ENCODE measurements at regions not wholly inside any gene's neighbourhood (a gene's known extent, or its start where the extent isn't known, plus 50 kb on each side); places are given as distances from the start of the nearest gene placed in this dataset.
"Not testable (repeated sequence)": the region's sequence is repeated elsewhere in the genome, so short reads cannot be mapped to it uniquely, and the experiment has no call there.

DNA sequence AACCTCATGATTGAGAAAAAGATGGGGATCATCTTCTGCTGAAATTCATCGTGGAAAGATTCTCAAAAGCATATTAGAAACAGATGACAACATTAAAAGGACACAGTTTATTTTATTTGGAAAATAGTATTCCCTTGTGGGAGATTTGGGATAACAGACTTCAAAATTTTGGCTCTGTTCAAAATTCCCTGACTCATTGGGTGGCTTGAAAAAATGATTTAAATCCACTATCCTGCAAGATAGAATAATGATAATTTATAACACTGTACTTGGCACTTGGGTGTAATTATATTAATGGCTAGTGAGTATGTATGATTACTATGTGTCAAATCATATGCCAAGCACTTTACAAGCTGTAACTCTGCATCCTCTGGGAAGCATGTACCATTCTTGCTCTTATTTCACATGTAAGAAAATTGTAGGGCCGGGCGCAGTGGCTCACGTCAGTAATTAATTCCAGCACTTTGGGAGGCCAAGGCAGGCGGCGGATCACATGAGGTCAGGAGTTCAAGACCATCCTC, 128.8 kb downstream of the LMNTD1 start:
- DNase-seq (ENCODE audit: extremely low spot score, insufficient read length, low read depth) (no peak), FAIRE-seq (no peak)

DNA sequence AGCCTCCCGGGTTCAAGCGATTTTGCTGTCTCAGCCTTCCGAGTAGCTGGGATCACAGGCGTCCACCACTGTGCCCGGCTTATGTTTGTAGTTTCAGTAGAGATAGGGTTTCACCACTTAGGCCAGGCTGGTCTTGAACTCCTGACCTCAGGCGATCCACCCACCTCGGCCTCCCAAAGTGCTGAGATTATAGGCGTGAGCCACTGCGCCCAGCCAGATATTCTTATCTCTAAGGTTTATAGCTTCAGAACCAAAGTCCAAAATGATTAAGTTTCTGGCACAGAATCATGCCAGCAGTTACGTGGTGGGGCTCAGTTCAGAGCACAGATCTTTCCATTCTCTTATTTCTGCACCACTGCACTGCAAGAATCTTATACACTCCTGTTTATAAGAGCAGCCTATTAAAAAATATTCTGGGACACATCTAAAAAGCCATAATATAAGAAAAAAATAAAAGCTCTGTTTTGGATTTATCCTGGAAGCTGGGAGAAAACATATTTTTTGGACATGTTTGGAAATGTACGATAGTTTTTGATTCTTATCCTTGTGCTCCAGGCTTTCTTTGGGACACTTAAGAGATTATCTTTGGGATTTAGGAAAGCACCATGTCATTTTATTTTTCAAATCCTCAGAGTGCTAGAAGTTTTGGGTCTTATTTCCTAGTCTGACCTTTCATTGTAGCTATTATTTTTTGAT, 129.6 kb downstream of the LMNTD1 start:
- DNase-seq (ENCODE audit: extremely low spot score, insufficient read length, low read depth) (no peak), FAIRE-seq (no peak)

DNA sequence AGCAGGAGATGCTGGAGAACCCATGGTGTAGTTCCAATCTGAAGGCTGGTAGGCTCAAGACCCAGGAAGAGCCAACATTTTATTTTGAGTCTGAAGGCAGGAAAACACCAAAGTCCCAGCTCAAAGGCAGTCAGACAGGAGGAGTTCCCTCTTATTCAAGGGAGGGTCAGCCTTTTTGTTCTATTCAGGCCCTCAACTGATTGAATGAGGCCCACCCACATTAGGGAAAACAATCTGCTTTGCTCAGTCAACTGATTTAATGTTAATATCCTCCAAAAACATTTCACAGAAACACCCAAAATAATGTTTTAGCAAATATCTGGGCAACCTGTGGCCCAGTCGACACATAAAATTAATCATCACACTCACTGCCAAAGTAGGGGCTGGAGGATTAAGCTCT, 130.8 kb downstream of the LMNTD1 start:
- DNase-seq (ENCODE audit: extremely low spot score, insufficient read length, low read depth) (no peak), FAIRE-seq (no peak)

DNA sequence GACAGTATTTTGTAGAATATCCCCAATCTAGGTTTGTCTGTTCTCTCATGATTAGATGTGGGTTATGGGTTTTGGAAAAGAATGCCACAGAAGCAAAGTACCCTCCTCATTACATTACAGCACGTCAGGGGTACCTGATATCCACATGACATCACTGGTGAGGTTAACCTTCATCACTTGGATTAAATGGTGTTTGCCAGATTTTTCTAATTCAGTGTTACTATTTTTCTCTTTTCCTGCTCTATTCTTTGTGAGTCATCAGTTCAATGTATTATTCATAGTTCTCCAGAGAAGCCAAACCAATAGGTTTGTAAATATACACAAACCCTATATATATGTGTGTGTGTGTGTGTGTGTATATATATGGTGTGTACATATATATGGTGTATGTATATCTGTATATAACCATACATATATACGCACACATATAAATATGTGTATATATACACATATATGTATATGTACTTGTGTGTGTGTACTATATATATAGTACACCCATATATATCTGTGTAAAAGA, 131.4 kb downstream of the LMNTD1 start:
- FAIRE-seq (no peak), DNase-seq (ENCODE audit: extremely low spot score, insufficient read length, low read depth) (no peak)

DNA sequence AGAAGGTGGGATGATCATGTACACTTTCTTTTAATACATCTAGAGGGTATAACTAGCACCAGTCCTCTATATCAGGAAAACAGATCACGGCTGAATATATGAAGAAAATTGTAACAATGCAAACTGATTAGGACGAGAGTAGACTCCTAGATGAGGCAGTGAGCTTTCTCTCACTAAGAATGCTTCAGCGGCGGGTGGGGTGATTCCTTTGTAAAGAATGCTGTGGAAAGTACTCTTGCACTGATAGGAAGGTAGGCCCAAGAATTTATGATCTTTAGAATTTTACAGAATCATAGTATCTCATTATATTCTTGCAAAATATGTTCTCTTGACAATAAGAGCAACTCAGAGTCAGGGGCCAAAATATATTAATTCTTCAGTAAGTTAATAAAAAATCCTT, 133.0 kb downstream of the LMNTD1 start:
- DNase-seq (ENCODE audit: extremely low spot score, insufficient read length, low read depth) (no peak), FAIRE-seq (no peak)

DNA sequence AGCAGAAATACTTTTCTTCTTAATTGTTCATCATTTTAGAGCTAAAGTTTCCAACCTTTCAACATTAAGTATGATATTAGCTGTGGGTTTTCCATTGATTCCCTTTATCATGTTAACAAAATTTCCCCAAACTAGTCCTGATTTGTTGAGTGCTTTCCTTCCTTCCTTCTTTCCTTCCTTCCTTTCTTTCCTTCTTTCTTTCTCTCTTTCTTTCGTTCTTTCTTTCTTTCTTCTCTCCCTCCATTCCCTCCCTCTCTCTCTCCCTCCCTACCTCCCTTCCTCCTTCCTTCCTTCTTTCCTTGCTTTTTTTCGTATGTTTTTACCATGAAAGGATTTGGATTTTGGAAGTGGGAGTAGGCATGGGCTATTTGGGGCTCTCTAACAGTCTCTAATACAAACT, 133.5 kb downstream of the LMNTD1 start:
- FAIRE-seq (peak; percentile 35), DNase-seq (ENCODE audit: extremely low spot score, insufficient read length, low read depth) (no peak)

DNA sequence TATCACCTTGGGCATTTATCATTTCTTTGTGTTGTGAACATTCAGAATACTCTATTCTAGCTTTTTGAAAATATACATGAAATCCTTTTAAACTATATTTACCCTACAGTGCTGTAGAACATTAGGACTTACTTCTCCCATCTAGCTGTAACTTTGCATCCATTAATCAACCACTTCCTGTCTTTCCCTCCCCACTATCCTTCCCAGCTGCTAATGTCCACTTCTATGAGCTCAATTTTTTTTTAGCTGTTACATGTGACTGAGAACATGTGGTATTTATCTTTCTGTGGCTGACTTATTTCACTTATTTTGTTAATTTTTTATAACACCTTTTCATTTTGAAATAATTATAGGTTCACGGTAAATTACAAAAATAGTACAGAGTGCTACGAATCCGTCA, 136.0 kb downstream of the LMNTD1 start:
- DNase-seq (ENCODE audit: extremely low spot score, insufficient read length, low read depth) = no peak
- FAIRE-seq = no peak

DNA sequence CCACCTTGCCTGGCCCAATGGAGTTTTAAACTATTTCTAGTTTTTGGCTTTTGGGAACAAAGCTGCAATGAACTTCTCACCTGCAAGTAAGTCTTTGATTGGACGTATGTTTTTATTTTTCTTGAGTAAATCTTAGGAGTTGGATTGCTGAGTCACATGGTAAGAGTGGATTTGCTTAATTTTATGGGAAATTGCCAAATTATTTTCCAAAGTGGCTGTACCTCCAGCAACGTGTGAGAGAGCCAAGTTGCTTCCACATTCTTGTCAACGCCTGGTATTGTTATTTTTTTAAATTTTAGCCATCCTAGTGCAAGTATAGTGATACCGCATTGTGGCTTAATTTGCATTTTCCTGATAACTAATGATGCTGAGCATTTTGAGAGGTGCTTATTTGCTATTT, 136.6 kb downstream of the LMNTD1 start:
- DNase-seq (ENCODE audit: extremely low spot score, insufficient read length, low read depth) (no peak), FAIRE-seq (no peak)

DNA sequence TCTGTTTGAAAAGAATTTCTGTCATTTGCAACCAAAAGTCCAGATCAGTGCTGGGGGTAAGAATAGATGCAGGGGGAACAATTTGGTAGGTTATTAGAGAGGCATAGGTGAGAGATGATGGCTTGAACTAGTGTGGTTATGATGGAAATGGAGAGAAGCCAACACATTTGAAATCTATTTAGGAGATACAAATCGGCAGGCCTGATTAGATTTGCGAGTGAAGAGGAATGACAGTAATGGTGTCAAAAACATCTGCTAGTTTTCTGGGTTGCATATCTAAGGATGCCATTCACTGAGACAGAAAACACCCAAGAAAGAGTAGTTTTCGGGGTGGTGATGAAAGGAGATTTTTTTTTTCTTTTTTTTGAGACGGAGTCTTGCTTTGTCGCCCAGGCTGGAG, 138.1 kb downstream of the LMNTD1 start:
- DNase-seq (ENCODE audit: extremely low spot score, insufficient read length, low read depth) = no peak
- no peak for FAIRE-seq

DNA sequence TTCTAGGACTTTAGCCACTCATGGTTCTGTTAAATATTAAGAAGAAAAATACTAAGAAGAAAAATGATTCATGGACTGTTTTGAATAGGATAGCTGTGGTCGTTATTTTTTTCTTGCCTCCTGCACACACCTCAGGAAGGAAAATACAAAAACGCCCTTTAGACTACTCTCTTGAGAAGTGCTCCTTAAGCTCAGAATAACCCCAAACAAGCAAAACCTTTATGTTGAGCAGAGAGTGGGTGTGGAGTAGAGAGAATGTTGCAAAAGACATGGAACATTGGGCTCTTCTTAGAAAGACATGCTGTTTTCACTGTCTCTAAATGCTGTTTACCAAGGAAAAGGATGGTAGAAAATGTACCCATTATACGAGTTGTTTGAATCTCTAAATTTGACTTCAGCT, 140.3 kb downstream of the LMNTD1 start:
- FAIRE-seq (no peak), DNase-seq (ENCODE audit: extremely low spot score, insufficient read length, low read depth) (no peak)

DNA sequence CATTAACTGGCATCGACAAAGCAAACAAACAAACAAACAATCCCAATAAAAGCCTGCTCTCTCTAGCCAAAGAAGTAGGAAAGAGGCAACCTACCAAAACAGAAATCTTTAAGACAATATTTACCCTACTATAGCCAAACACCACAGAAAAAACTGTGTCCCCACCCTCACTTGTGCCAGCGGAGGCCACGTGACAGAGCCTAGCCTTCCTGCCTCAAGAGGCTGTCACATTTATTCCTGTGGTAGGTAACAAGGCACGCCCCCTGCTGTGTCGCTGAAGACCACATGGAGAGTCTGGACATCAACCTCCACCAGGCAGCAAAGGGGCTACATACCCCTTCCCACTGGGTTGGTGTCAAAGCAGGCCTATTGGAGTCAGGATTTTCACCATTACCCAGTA, 148.1 kb downstream of the LMNTD1 start:
- DNase-seq (ENCODE audit: extremely low spot score, insufficient read length, low read depth) = no peak

DNA sequence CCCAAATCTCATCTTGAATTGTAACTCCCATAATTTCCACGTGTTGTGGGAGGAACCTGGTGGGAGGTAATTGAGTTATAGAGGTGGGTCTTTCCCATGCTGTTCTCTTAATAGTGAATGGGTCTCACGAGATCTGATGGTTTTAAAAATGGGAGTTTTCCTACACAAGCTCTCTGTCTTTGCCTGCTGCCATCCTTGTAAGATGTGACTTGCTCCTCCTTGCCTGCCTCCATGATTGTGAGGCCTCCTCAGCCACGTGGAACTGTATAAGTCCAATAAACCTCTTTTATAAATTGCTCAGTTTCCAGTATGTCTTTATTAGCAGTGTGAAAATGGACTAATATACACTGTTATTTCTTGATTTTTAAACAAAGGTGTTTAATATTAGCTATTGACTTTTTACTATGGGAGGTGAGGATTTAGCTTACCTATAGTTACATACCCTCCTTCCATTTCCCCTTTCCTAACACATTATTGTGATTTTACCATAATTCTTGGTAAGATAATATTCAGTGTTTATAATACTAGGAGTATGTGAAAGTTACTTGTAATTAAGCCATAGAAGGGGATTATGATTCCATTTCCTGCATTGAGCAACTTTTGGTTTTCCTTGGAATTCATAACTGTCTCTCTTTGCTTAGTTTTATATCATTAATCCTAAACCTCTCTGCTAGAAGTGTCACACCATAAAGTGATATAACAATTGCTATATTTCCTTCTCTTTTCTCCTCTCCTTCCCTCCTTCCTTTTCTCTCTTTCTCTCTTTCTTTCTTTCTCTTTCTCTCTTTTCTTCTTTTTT, 151.0 kb upstream of the KRAS start:
- DNase-seq (ENCODE audit: extremely low spot score, insufficient read length, low read depth) = no peak
- FAIRE-seq = no peak

More for the DNA sequence above, 148.1 kb downstream of the LMNTD1 start:
- no peak for FAIRE-seq

DNA sequence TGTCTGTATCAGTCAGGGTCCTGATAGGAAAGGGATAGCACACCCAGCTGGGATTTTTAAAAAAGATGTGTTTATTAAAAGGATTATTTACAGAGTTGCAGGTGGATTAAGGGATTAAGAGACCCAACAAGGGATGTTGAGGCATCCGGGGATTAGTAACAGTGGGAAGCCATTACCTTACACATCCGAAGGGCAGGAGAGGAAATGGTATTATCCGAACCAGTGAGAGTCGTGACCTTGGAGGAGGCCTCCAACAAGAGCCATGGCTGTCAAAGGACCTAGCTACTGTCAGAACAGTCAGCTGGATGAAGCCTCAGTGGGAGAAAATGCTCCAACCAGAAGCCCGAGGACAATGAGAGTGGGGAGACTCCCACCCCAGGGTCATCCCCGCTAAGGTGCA, 146.3 kb upstream of the KRAS start:
- no peak for DNase-seq (ENCODE audit: extremely low spot score, insufficient read length, low read depth)
- no peak for FAIRE-seq

DNA sequence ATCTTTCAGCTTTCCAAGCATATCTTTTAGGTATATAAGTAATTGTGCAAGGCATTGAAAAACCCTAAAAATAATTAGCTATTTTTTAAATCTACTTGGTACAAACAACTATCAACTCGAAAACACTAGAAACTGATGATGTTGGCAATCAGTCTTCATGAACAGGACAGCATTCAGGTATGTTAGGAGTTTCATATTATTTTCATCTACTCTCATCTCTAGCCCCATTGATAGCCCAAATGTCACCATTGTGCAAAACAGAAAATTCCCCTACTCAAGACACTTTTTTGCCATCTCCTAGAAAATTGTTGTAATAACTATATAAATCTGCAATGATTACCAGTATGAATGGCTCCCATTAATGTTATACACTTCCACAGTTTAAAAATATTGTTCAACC, 144.5 kb upstream of the KRAS start:
- no peak for FAIRE-seq
- no peak for DNase-seq (ENCODE audit: extremely low spot score, insufficient read length, low read depth)

DNA sequence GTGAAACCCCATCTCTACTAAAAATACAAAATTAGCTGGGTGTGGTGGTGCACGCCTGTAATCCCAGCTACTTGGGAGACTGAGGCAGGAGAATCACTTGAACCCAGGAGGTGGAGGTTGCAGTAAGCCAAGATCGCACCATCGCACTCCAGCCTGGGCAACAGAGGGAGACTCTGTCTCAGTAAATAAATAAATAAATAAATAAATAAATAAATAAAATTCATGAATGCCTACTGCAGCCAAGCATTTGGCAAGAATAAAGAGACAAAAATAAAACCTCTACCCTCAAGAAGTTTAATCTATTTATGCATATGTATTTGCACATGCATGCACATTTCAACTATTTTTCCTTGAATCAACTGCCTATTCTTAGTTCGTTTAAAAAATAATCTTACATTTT, 144.0 kb upstream of the KRAS start:
- FAIRE-seq; DNase-seq (ENCODE audit: extremely low spot score, insufficient read length, low read depth): not testable (repeated sequence)

DNA sequence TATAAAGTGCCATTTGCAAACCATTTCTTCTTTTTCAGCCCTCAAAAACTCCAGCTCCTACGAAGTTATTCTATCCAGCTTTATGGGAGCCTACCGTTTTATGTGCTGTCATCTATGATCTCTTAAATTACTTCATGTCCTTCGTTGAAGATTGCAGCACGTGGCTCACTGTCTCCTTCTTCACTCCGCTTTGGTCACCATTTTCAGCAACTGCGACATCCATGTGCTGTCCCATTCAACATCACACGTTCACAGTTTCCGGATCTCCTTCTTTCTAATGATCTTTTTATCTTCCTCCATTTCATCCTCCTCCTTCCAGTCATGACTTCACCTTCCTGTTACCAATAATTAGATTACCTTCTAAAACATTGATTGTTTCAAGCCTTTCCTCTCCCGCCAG, 143.3 kb upstream of the KRAS start:
- no peak for FAIRE-seq
- no peak for DNase-seq (ENCODE audit: extremely low spot score, insufficient read length, low read depth)

DNA sequence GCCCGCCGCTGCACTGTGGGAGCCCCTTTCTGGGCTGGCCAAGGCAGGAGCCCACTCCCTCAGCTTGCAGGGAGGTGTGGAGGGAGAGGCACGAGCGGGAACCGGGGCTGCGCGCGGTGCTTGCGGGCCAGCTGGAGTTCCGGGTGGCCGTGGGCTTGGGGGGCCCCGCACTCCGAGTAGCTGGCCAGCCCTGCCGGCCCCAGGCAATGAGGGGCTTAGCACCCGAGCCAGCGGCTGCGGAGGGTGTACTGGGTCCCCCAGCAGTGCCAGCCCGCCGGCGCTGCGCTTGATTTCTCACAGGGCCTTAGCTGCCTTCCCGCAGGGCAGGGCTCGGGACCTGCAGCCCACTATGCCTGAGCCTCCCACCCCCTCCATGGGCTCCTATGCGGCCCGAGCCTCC, 140.6 kb upstream of the KRAS start:
- DNase-seq (ENCODE audit: extremely low spot score, insufficient read length, low read depth); FAIRE-seq: not testable (repeated sequence)

DNA sequence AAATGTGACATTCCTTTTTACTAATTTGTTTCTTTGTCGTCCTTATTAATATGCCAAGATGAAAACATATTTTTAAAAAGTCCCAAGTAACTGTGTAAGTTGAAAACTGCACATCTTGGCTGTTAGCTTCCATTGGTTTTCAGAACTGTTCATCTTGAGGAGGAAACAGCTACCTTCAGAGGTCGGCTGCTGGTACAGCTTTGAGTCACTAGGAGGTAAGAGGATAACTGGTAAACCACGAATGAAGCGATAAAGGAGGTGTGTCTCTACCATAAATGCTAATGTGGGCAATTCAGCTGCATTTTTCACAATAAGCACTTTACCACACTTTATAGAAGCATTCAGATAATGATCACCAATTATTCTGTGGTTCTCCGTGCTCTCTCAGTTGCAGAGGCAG, 137.5 kb upstream of the KRAS start:
- no peak for DNase-seq (ENCODE audit: extremely low spot score, insufficient read length, low read depth)
- peak; percentile 74 for FAIRE-seq

DNA sequence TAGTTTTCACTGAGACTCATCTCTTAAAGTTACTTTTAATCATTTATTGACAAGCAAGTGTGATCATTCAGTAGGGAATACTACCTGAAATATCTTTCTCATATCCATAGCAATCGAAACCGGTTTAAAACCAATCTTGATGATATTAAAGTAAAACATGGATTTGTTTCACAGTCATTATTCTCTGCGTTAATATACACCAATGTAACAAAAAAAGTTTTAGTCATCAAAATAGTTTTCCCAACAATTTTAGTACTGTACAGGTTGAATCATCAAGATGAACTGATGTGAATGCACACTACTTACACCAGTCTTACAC, 137.0 kb upstream of the KRAS start:
- DNase-seq (ENCODE audit: extremely low spot score, insufficient read length, low read depth) = no peak
- peak; percentile 5 for FAIRE-seq

DNA sequence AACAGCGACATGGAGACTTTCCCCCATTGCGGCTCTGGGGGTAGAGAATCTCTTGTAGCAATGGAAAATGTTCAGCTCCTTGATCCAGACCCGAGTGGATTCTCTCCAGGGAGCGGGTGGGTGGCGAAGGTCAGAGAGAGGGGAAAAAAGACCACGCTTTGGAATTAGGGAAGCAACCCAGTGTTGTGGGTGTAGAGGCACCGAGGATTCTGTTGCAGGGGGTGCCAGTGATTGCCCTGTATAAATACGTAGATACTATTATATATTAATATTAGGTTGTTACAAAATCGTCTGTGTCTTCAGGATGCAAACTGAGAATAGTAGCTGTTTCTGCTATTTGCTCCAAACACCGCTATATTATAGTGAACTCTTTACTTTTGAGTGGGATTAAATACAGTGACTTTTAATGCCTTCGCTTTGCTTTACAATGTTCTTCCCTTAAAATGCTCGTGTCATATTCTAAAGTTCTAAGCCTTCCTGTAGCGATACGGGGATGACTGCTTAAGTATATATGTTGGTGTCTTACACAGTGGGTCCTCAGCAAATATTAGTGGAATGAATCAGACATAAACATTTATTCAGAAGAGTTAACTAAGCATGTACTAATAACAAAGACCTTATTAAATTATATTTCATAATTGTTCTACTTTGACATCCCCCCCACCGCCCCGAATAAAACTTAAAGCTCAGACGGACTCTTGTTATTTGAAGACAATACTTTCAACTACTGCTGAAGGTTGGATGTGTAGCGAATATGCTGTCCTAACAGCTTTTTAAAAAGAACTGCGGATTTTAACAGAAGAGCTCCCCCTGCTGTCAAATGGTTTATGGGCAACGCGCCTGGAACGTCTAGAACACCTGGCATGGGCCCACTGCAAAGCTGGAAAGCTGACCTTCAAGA, 136.4 kb upstream of the KRAS start:
- peak; percentile 81 for FAIRE-seq
- no peak for DNase-seq (ENCODE audit: extremely low spot score, insufficient read length, low read depth)

DNA sequence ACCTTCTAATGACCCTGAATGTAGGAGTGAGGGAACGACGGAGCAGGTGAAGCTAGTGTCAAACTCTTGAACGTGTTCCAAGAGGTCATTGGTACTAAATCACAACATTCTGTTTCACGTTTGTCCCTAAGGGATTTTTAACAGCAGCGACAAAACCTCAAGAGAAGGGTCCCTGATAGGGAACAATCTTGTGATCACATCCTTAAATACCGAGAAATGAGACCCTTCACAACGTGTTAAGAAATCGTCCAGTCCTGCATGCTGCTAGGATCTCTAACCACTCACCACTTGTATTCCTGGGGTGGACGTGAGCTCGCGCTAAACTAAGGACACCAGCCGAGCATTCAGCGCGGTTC, 134.1 kb upstream of the KRAS start:
- no peak for FAIRE-seq
- no peak for DNase-seq (ENCODE audit: extremely low spot score, insufficient read length, low read depth)
